Activated T-helper 2 cell treated with anti-CD3 and anti-CD28 coated beads, Interferon-gamma antibody, Interleukin-2, Interleukin-4, amounts not matched to agents 10 μg/mL and 5 μg/mL and 100 μg/mL, durations not matched to agents 14 hours and 24 hours and 36 hours (primary cell): ENCODE measurements at regions not wholly inside any gene's neighbourhood (a gene's known extent, or its start where the extent isn't known, plus 50 kb on each side); places are given as distances from the start of the nearest gene placed in this dataset.

Experiments used
- DNase-seq: peaks from one replicate; pipeline ENCODE4 v3.0.0; 2021; ENCODE audit warnings: low spot score
- H3K27ac Mint-ChIP-seq: one replicate; pipeline ENCODE4 v1.8.0; 2021; ENCODE audit warnings: mixed read lengths
- H3K27me3 Mint-ChIP-seq: one replicate; pipeline ENCODE4 v1.8.0; 2021; ENCODE audit warnings: low read depth, mixed read lengths
- H3K36me3 Mint-ChIP-seq: one replicate; pipeline ENCODE4 v1.8.0; 2021; ENCODE audit warnings: low read depth, mixed read lengths
- H3K4me1 Mint-ChIP-seq: one replicate; pipeline ENCODE4 v1.8.0; 2021; ENCODE audit warnings: low read depth, mixed read lengths
- H3K4me3 Mint-ChIP-seq: one replicate; pipeline ENCODE4 v1.8.0; 2021; ENCODE audit warnings: low read depth, mild to moderate bottlenecking, moderate library complexity, mixed read lengths
- H3K9me3 Mint-ChIP-seq: one replicate; pipeline ENCODE4 v1.8.0; 2021; ENCODE audit warnings: mixed read lengths
- intact Hi-C: fragments of 100-400 bp; cut with micrococcal nuclease; formaldehyde crosslinking; loops from one replicate; pipeline ENCODE4 v1.15.1; 2023

DNA sequence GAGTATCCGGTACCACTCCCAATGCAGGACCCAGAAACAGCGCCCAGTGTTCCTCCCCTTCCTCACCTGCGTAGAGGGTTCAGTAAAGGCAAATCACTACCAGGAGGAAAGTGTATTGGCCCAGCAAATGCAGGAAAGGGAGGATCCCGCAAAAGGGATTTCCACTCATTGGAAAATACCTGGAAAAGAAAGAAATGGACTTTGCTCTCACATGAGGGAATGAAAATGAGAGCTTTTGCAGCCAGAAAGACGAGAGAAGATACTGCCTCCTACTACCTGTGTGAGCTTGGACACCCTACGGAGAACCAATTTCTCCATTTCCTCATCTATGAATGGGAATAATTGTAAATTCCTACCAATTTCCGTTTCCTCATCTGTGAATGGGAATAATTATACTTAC is 184.1 kb upstream of the PPARGC1A start:
- H3K4me3 Mint-ChIP-seq, result no peak overlapping the region
- no peak overlapping the region for H3K27ac Mint-ChIP-seq

GRCh38 chr4:24071612-24072372 is 181.9 kb upstream of the PPARGC1A start:
- no peak for DNase-seq
- Mint-ChIP-seq H3K27me3 (no peaks in the 10 kb centered on the region), H3K9me3 (no peaks in the 10 kb centered on the region), H3K4me3 (no peak overlapping the region), H3K36me3 (no peaks in the 10 kb centered on the region), H3K4me1 (no peaks in the 10 kb centered on the region), H3K27ac (no peak overlapping the region)
- intact Hi-C loops, result no loop called here

More for the DNA sequence above, 184.1 kb upstream of the PPARGC1A start:
- intact Hi-C loops, result no loop called here
- no peak for DNase-seq
- H3K36me3 Mint-ChIP-seq, result no peaks in the 10 kb centered on the region
- no peaks in the 10 kb centered on the region for H3K4me1 Mint-ChIP-seq
- no peaks in the 10 kb centered on the region for H3K9me3 Mint-ChIP-seq
- H3K27me3 Mint-ChIP-seq, result no peaks in the 10 kb centered on the region

DNA sequence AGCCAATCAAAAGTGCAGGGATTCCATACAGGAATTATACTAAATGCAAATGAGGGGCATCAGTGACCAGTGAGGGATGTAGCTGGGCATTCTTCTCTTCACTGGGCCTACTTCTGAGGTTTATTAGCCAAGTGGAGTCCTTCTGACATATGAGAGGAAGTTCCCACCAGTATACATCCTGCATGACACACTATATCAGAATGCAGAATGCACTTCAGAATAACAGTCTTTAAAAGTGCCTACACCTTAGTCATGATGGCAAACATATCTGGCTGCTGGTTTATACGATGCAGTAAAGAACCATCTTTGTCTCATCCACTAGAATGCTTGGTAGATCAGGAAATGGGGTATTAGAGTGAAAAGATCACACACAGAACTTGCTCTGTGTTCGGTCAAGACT is 180.3 kb upstream of the PPARGC1A start:
- Mint-ChIP-seq H3K4me1 (no peaks in the 10 kb centered on the region), H3K27me3 (no peaks in the 10 kb centered on the region), H3K27ac (no peak overlapping the region), H3K9me3 (no peaks in the 10 kb centered on the region), H3K4me3 (no peak overlapping the region), H3K36me3 (no peaks in the 10 kb centered on the region)
- intact Hi-C loops, result no loop called here
- DNase-seq, result no peak

- Mint-ChIP-seq H3K4me3 (no peak overlapping the region), H3K27me3 (no peaks in the 10 kb centered on the region), H3K36me3 (no peaks in the 10 kb centered on the region), H3K27ac (no peak overlapping the region), H3K4me1 (no peaks in the 10 kb centered on the region), H3K9me3 (no peaks in the 10 kb centered on the region)
- DNase-seq, result no peak
- intact Hi-C loops, result no loop called here
These were observed 177.7 kb upstream of the PPARGC1A start for GRCh38 chr4:24067367-24068193.

GRCh38 chr4:24065974-24066373 is 176.1 kb upstream of the PPARGC1A start:
- no peak overlapping the region for H3K4me3 Mint-ChIP-seq
- intact Hi-C loops, result no loop called here
- no peaks in the 10 kb centered on the region for H3K36me3 Mint-ChIP-seq

DNA sequence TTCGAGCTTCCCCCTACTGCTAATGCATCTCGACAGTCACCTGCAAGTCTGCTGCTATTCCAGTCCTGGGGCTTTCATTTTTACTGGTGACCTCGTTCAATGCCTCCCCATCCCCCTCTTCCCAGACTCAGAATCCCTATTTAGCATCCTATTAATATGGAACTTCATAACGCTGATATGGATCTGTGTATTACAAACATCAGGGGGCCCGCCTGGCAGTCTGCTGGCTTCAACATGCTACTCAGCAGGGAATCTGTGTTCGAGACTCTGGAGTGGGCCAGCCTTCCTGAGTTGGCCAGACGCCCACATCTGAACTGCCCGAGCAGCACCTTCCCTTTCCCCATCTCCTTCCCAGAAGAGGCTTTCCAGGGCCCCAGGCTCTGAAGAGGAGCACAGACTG is 173.9 kb upstream of the PPARGC1A start:
- Mint-ChIP-seq H3K36me3 (no peaks in the 10 kb centered on the region), H3K27ac (no peak overlapping the region), H3K4me3 (no peak overlapping the region), H3K9me3 (no peaks in the 10 kb centered on the region), H3K4me1 (no peaks in the 10 kb centered on the region), H3K27me3 (no peaks in the 10 kb centered on the region)
- no peak for DNase-seq
- intact Hi-C loops, result no loop called here

More at GRCh38 chr4:24065974-24066373, 176.1 kb upstream of the PPARGC1A start:
- Mint-ChIP-seq H3K9me3 (no peaks in the 10 kb centered on the region), H3K27ac (no peak overlapping the region), H3K27me3 (no peaks in the 10 kb centered on the region), H3K4me1 (no peaks in the 10 kb centered on the region)
- no peak for DNase-seq

- Mint-ChIP-seq H3K4me3 (no peak overlapping the region), H3K27ac (no peak overlapping the region), H3K9me3 (peaks cover 4% of the 10 kb centered on the region), H3K27me3 (no peaks in the 10 kb centered on the region), H3K4me1 (no peaks in the 10 kb centered on the region), H3K36me3 (no peaks in the 10 kb centered on the region)
- DNase-seq, result no peak
- intact Hi-C loops, result no loop called here
These were observed 171.1 kb upstream of the PPARGC1A start for GRCh38 chr4:24060932-24061331.

- Mint-ChIP-seq H3K27me3 (no peaks in the 10 kb centered on the region), H3K36me3 (no peaks in the 10 kb centered on the region), H3K27ac (no peak overlapping the region), H3K4me1 (no peaks in the 10 kb centered on the region), H3K4me3 (no peak overlapping the region), H3K9me3 (peaks cover 4% of the 10 kb centered on the region)
- DNase-seq, result no peak
- intact Hi-C loops, result no loop called here
These were observed 170.0 kb upstream of the PPARGC1A start for GRCh38 chr4:24059839-24060238.

DNA sequence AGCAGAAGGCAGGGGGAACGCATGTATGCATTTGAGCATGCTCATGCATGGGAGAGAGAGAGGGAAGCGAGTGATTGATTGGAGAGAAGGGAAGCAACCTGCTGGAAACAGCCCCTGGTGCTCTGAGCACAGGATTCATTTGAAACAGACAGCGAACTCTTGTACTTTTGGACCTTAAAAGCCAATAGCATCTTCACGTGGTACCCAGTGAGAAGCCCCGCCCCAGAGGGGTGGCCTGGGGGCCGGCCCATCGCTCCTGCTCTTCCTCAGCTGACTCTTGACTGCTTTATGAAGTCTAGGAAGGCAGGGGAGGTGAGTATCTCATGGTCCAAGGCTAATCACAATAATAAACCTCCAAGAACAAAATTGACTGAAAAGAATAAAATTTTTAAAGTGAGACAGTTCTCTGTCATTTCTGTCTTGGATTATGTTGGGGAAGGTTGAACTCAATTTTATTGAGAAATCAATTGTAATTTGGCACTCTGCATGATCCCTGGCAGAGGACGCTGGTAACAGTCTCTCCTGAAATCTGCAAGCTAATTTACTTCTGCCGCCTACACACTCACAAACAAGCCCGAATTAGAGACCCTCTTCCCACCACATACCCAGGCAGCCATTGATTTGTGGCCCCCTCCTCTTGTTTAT is 168.2 kb upstream of the PPARGC1A start:
- H3K4me1 Mint-ChIP-seq, result no peaks in the 10 kb centered on the region
- H3K9me3 Mint-ChIP-seq, result peaks cover 4% of the 10 kb centered on the region
- no peak overlapping the region for H3K4me3 Mint-ChIP-seq
- no peak overlapping the region for H3K27ac Mint-ChIP-seq
- DNase-seq, result no peak
- no peaks in the 10 kb centered on the region for H3K36me3 Mint-ChIP-seq
- intact Hi-C loops, result no loop called here
- H3K27me3 Mint-ChIP-seq, result no peaks in the 10 kb centered on the region

DNA sequence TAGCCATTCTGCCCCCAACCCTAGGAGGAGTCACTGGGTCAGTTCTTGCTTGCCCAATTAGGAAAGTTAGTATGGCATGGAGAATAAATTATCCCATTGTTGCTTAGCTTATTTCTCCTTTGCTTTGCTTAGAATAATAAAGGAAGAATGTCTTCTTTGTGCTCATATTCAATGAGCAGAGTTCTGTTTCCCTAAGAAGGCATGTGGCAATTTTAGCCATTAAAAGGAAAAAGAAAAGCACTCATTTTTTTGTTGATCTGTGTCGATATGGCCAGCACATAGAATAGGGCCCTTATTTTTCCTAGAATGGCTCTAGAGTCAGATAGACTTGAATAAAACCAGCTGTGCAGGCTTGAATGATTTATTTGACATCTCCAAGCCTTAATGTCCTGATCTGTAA is 166.4 kb upstream of the PPARGC1A start:
- intact Hi-C loops, result no loop called here
- DNase-seq, result no peak
- Mint-ChIP-seq H3K4me1 (no peaks in the 10 kb centered on the region), H3K9me3 (peaks cover 4% of the 10 kb centered on the region), H3K27ac (no peak overlapping the region), H3K36me3 (no peaks in the 10 kb centered on the region), H3K27me3 (no peaks in the 10 kb centered on the region), H3K4me3 (no peak overlapping the region)

DNA sequence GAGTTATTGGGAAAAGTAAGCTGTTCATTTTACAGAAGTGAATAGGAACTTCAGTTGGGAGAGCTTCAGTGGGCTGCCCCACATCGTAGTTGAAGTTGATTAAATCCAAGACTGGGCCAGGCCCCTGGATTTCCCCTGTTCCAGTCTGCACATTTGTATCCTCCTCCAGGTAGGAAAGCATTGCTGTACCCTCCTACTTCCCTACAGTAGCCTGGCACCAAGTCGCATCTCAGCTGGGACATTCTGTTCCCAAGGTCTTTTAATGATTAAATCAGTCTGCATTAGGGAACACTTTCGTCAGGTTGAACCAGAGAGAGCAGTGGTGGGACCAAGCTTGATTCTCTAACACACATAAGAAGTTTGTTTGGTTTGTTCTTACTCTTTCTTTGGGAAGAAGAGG is 165.8 kb upstream of the PPARGC1A start:
- Mint-ChIP-seq H3K27ac (no peak overlapping the region), H3K4me1 (no peaks in the 10 kb centered on the region), H3K36me3 (no peaks in the 10 kb centered on the region), H3K9me3 (peaks cover 4% of the 10 kb centered on the region), H3K27me3 (no peaks in the 10 kb centered on the region), H3K4me3 (no peak overlapping the region)
- DNase-seq, result no peak
- intact Hi-C loops, result no loop called here

GRCh38 chr4:24054910-24055309 is 165.1 kb upstream of the PPARGC1A start:
- H3K9me3 Mint-ChIP-seq, result peaks cover 4% of the 10 kb centered on the region
- H3K4me1 Mint-ChIP-seq, result no peaks in the 10 kb centered on the region
- no peaks in the 10 kb centered on the region for H3K27me3 Mint-ChIP-seq
- no peaks in the 10 kb centered on the region for H3K36me3 Mint-ChIP-seq
- H3K27ac Mint-ChIP-seq, result no peak overlapping the region
- intact Hi-C loops, result no loop called here
- no peak overlapping the region for H3K4me3 Mint-ChIP-seq
- no peak for DNase-seq

GRCh38 chr4:24053934-24054333 is 164.1 kb upstream of the PPARGC1A start:
- peaks cover 4% of the 10 kb centered on the region for H3K9me3 Mint-ChIP-seq

More at GRCh38 chr4:24053934-24054333, 164.1 kb upstream of the PPARGC1A start:
- Mint-ChIP-seq H3K4me1 (no peaks in the 10 kb centered on the region), H3K4me3 (no peak overlapping the region), H3K36me3 (no peaks in the 10 kb centered on the region), H3K27ac (no peak overlapping the region), H3K27me3 (no peaks in the 10 kb centered on the region)
- intact Hi-C loops, result no loop called here
- DNase-seq, result no peak
